GM23338 (cell line): ENCODE measurements at regions not wholly inside any gene's neighbourhood (a gene's known extent, or its start where the extent isn't known, plus 50 kb on each side); places are given as distances from the start of the nearest gene placed in this dataset.

ENCODE experiments used
- ATAC-seq: fragments of 200-7000 bp; cut with Tn5 transposase; 3 replicates; pipeline ENCODE4 v1.9.1; 2020
- DNase-seq: peaks from one replicate; pipeline ENCODE4 v3.0.0-alpha.2; 2015; ENCODE audit warnings: low spot score
- H2AFZ ChIP-seq: fragments of 200-600 bp; sonication (generic); 2 replicates; pipeline ENCODE4 v1.8.0; 2016; ENCODE audit warnings: antibody characterized with exemption, mild to moderate bottlenecking, moderate library complexity
- H3F3A ChIP-seq: fragments of 200-600 bp; sonication (generic); replicated peaks from 2 replicates; pipeline ENCODE4 v1.8.0; 2017; ENCODE audit warnings: antibody characterized with exemption, mixed run types, low read depth
- H3K27ac ChIP-seq: fragments of 200-600 bp; sonication (generic); 2 replicates; pipeline ENCODE4 v1.6.1; 2016; ENCODE audit warnings: low read depth
- H3K27me3 ChIP-seq: fragments of 200-600 bp; sonication (generic); 2 replicates; pipeline ENCODE4 v1.8.0; 2016; ENCODE audit warnings: mild to moderate bottlenecking, mixed run types, moderate library complexity; ENCODE audit not compliant: insufficient read depth
- H3K36me3 ChIP-seq: fragments of 200-600 bp; sonication (generic); 2 replicates; pipeline ENCODE4 v1.8.0; 2016; ENCODE audit warnings: mild to moderate bottlenecking; ENCODE audit not compliant: insufficient read depth
- H3K4me1 ChIP-seq: fragments of 200-600 bp; sonication (generic); 2 replicates; pipeline ENCODE4 v1.8.0; 2016; ENCODE audit warnings: mild to moderate bottlenecking, moderate library complexity; ENCODE audit not compliant: insufficient read depth
- H3K4me2 ChIP-seq: fragments of 200-600 bp; sonication (generic); 2 replicates; pipeline ENCODE4 v1.7.1; 2017; ENCODE audit warnings: mixed run types
- H3K4me3 ChIP-seq: fragments of 200-600 bp; sonication (generic); 2 replicates; pipeline ENCODE4 v1.6.1; 2016; ENCODE audit warnings: mixed run types
- H3K79me2 ChIP-seq: fragments of 200-600 bp; sonication (generic); replicated peaks from 2 replicates; pipeline ENCODE4 v1.8.0; 2017; ENCODE audit warnings: mild to moderate bottlenecking; ENCODE audit not compliant: insufficient read depth
- H3K9me2 ChIP-seq: fragments of 200-600 bp; sonication (generic); 2 replicates; pipeline ENCODE4 v1.8.0; 2017; ENCODE audit not compliant: insufficient read depth
- H4K20me1 ChIP-seq: fragments of 200-600 bp; sonication (generic); replicated peaks from 2 replicates; pipeline ENCODE4 v1.8.0; 2017; ENCODE audit warnings: mild to moderate bottlenecking; ENCODE audit not compliant: insufficient read depth
- H3K27ac Mint-ChIP-seq: 2 replicates; pipeline ENCODE4 v1.8.0; 2020; ENCODE audit warnings: inconsistent platforms, mild to moderate bottlenecking, moderate library complexity, mixed read lengths
- H3K27me3 Mint-ChIP-seq: 3 replicates; pipeline ENCODE4 v1.8.0; 2022; ENCODE audit warnings: low read depth, mild to moderate bottlenecking, moderate library complexity, mixed read lengths, inconsistent platforms; ENCODE audit not compliant: insufficient read depth, poor library complexity
- H3K36me3 Mint-ChIP-seq: 3 replicates; pipeline ENCODE4 v1.8.0; 2021; ENCODE audit warnings: low read depth, mild to moderate bottlenecking, inconsistent platforms, moderate library complexity, mixed read lengths
- H3K4me1 Mint-ChIP-seq: 3 replicates; pipeline ENCODE4 v1.8.0; 2020; ENCODE audit warnings: mild to moderate bottlenecking, inconsistent platforms, mixed read lengths
- H3K4me3 Mint-ChIP-seq: 3 replicates; pipeline ENCODE4 v1.8.0; 2021; ENCODE audit warnings: moderate library complexity, mild to moderate bottlenecking, inconsistent platforms, mixed read lengths
- H3K9me3 Mint-ChIP-seq: 3 replicates; pipeline ENCODE4 v1.8.0; 2020; ENCODE audit warnings: moderate library complexity, mild to moderate bottlenecking, inconsistent platforms, mixed read lengths
- CREB1 ChIP-seq: fragments of 250-450 bp; sonication (Bioruptor Pico); IDR thresholded peaks from 2 replicates; pipeline ENCODE4 v1.5.0; 2020; ENCODE audit warnings: low read depth, mild to moderate bottlenecking, moderate library complexity
- EZH2phosphoT487 ChIP-seq: fragments of 200-600 bp; sonication (generic); IDR thresholded peaks from one replicate; pipeline ENCODE4 v1.8.1; 2018; ENCODE audit warnings: antibody characterized with exemption; ENCODE audit not compliant: unreplicated experiment
- NANOG ChIP-seq: IDR thresholded peaks from 2 replicates; pipeline ENCODE4 v1.6.1; 2016; ENCODE audit warnings: antibody characterized with exemption, borderline replicate concordance
- POLR2AphosphoS5 ChIP-seq: IDR thresholded peaks from 2 replicates; pipeline ENCODE4 v1.6.1; 2016; ENCODE audit warnings: antibody characterized with exemption, low read depth
- STAT1 ChIP-seq: IDR thresholded peaks from one replicate; pipeline ENCODE4 v1.6.1; 2016; ENCODE audit warnings: antibody characterized with exemption; ENCODE audit not compliant: unreplicated experiment
- ZNF114 ChIP-seq: fragments of 250-450 bp; sonication (Bioruptor Pico); IDR thresholded peaks from 2 replicates; pipeline ENCODE4 v1.5.0; 2020; ENCODE audit warnings: mild to moderate bottlenecking, moderate library complexity
- ZNF331 ChIP-seq: fragments of 250-450 bp; sonication (Bioruptor Pico); IDR thresholded peaks from 2 replicates; pipeline ENCODE4 v1.5.0; 2020; ENCODE audit warnings: low read depth, mild to moderate bottlenecking, moderate library complexity
- TF ChIP-seq, protein P1 (sequence below): IDR thresholded peaks from 2 replicates; pipeline ENCODE4 v1.6.1; 2016; ENCODE audit warnings: antibody characterized with exemption
- TF ChIP-seq, protein P2 (sequence below), 2 experiments: fragments of 200-600 bp in 1 of 2; sonication (generic) in 1 of 2; conservative IDR thresholded peaks; 2 replicates each; pipeline versions ENCODE4 v1.5.1 to v1.6.1; 2016 to 2017; ENCODE audit warnings: antibody characterized with exemption in 2 of 2, low read depth in 2 of 2, mild to moderate bottlenecking in 2 of 2, moderate library complexity in 1 of 2

DNA sequence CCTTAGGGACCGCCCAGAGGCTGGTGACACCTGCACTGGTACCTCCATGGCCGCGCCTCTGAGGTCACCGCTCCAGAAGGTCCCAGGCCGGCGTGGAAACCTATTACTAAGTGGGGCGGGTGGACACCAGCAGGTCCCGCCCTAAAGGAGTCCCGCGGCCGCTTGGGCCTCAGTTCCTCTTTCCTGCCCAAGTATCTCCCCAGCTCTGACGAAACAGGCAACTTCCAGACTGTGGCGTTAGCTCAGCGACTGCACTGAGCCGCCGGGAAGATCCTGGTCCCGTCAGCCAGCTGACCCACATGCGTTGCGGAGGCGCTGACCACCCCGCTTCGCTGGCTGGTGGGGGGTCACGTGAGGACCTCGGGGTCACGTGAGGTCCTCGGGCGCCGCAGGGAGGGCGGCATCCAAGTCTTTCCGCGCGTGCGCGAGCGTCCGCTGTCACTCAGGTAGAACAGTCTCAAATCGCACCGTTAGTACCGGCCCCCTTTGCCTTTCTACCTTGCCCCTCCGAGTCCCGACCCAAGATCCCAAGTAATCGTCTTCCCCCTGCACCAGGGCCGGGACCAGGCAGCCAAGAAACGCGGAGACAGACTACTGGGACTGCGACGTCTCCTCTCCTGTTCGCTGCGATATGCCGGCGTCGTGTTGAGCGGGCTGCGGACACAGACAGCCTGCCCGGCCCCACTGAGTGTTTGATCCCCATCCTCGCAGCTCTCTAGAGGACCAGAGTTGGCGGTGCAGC, 53.7 kb upstream of the KDM4C start:
- TF ChIP-seq EZH2phosphoT487 (no peak), POLR2AphosphoS5 (peak; percentile 92), CREB1 (peak; percentile 53), STAT1 (no peak)

DNA sequence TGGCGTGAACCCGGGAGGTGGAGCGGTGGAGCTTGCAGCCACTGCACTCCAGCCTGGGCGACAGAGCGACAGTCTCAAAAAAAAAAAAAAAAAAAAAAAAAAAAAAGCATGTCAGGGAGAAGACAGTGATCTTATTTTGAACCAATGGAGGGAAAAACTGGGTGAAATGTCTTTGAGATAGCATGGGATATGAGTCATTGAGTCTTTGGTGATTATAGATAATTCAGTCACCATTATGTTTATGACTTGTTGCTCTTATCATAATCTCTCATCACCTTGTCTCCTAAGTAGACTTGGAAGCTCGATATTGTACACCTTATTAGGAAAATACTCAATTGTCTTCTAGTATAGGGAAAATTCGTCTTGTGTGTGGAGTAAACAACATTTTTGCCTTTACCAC, 55.1 kb upstream of the KDM4C start:
- H3K27ac Mint-ChIP-seq, result no peak overlapping the region
- peak overlapping the region; percentile 71 for H3K4me2 ChIP-seq
- peak overlapping the region; percentile 87 for H3K4me3 Mint-ChIP-seq

More for the DNA sequence above, 53.7 kb upstream of the KDM4C start:
- H3K4me1 Mint-ChIP-seq, result peaks cover 6% of the 10 kb centered on the region
- H3K9me3 Mint-ChIP-seq, result peaks cover 13% of the 10 kb centered on the region
- H3K27me3 Mint-ChIP-seq, result peaks cover 9% of the 10 kb centered on the region
- H3K9me2 ChIP-seq, result no peaks in the 10 kb centered on the region
- peak overlapping the region; percentile 89 for H3K27ac Mint-ChIP-seq
- H3K27ac ChIP-seq, result peak overlapping the region; percentile 96
- peak overlapping the region; percentile 87 for H3K4me3 Mint-ChIP-seq
- no peaks in the 10 kb centered on the region for H4K20me1 ChIP-seq
- ATAC-seq, result peak; percentile 90
- H3K36me3 ChIP-seq, result no peaks in the 10 kb centered on the region
- H3F3A ChIP-seq, result peaks cover 17% of the 10 kb centered on the region
- peak overlapping the region; percentile 71 for H3K4me2 ChIP-seq
- peaks cover 4% of the 10 kb centered on the region; the same call in 1 of the 2 replicates for H3K27me3 ChIP-seq
- H3K4me1 ChIP-seq, result peaks cover 12% of the 10 kb centered on the region
- no peaks in the 10 kb centered on the region for H3K79me2 ChIP-seq
- peak; percentile 97 for DNase-seq
- H3K4me3 ChIP-seq, result peak overlapping the region; percentile 70
- H2AFZ ChIP-seq, result peak overlapping the region; percentile 94
- H3K36me3 Mint-ChIP-seq, result peaks cover 11% of the 10 kb centered on the region; the same call in 2 of the 3 replicates

More for the DNA sequence above, 55.1 kb upstream of the KDM4C start:
- Histone ChIP-seq H3K27me3 (peaks cover 4% of the 10 kb centered on the region; the same call in 1 of the 2 replicates), H4K20me1 (no peaks in the 10 kb centered on the region), H3K9me2 (no peaks in the 10 kb centered on the region), H3K4me3 (peak overlapping the region; percentile 70), H3K36me3 (no peaks in the 10 kb centered on the region), H2AFZ (no peak overlapping the region), H3K27ac (no peak overlapping the region), H3K79me2 (no peaks in the 10 kb centered on the region), H3K4me1 (peaks cover 12% of the 10 kb centered on the region), H3F3A (peaks cover 17% of the 10 kb centered on the region)
- TF ChIP-seq, protein P1, sequence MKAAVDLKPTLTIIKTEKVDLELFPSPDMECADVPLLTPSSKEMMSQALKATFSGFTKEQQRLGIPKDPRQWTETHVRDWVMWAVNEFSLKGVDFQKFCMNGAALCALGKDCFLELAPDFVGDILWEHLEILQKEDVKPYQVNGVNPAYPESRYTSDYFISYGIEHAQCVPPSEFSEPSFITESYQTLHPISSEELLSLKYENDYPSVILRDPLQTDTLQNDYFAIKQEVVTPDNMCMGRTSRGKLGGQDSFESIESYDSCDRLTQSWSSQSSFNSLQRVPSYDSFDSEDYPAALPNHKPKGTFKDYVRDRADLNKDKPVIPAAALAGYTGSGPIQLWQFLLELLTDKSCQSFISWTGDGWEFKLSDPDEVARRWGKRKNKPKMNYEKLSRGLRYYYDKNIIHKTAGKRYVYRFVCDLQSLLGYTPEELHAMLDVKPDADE, result no peak
- no peak for TF ChIP-seq EZH2phosphoT487
- TF ChIP-seq POLR2AphosphoS5, result no peak
- TF ChIP-seq, protein P2, sequence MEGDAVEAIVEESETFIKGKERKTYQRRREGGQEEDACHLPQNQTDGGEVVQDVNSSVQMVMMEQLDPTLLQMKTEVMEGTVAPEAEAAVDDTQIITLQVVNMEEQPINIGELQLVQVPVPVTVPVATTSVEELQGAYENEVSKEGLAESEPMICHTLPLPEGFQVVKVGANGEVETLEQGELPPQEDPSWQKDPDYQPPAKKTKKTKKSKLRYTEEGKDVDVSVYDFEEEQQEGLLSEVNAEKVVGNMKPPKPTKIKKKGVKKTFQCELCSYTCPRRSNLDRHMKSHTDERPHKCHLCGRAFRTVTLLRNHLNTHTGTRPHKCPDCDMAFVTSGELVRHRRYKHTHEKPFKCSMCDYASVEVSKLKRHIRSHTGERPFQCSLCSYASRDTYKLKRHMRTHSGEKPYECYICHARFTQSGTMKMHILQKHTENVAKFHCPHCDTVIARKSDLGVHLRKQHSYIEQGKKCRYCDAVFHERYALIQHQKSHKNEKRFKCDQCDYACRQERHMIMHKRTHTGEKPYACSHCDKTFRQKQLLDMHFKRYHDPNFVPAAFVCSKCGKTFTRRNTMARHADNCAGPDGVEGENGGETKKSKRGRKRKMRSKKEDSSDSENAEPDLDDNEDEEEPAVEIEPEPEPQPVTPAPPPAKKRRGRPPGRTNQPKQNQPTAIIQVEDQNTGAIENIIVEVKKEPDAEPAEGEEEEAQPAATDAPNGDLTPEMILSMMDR (conservative IDR thresholded peaks at IDR 0.05; ENCODE audit: low read depth in 2 of 2), result no peak
- no peak for TF ChIP-seq ZNF331
- TF ChIP-seq ZNF114 (CRISPR knock-in tag), result no peak
- TF ChIP-seq NANOG, result no peak
- Mint-ChIP-seq H3K9me3 (peaks cover 2% of the 10 kb centered on the region; the same call in 2 of the 3 replicates), H3K36me3 (0 out of 3 replicates have a peak, but pooled peaks cover 1% of the 10 kb centered on the region), H3K27me3 (peaks cover 9% of the 10 kb centered on the region), H3K4me1 (peaks cover 6% of the 10 kb centered on the region)
- ATAC-seq, result no peak
- DNase-seq, result no peak
